ENCODE measurements at regions not wholly inside any gene's neighbourhood (a gene's known extent, or its start where the extent isn't known, plus 50 kb on each side); places are given as distances from the start of the nearest gene placed in this dataset.
A peak's percentile ranks its signal among the peaks of the same experiment; 100 is the strongest.

GRCh38 chr12:111138016-111138415, 217.6 kb upstream of the MYL2 start:
- Histone ChIP-seq H3K36me3 (ENCODE audit: insufficient read depth, low read length) (no peaks in the 10 kb centered on the region), H3K9ac (ENCODE audit: low read length) (no peak overlapping the region), H3K9me3 (ENCODE audit: low read length) (peaks cover 5% of the 10 kb centered on the region), H3K4me3 (ENCODE audit: low read length) (no peak overlapping the region), H3K9me2 (ENCODE audit: insufficient read depth, low read length) (no peaks in the 10 kb centered on the region), H3K27me3 (ENCODE audit: insufficient read depth, low read depth, low read length) (no peaks in the 10 kb centered on the region), H2AFZ (ENCODE audit: low read depth, low read length) (no peak overlapping the region), H3K27ac (ENCODE audit: low read length) (no peak overlapping the region), H3F3A (ENCODE audit: insufficient read depth, low read length, poor library complexity, severe bottlenecking) (no peaks in the 10 kb centered on the region), H4K20me1 (ENCODE audit: insufficient read depth) (no peaks in the 10 kb centered on the region), H3K79me2 (replicated peaks; ENCODE audit: insufficient read depth, low read length) (no peaks in the 10 kb centered on the region), H3K4me2 (ENCODE audit: low read length) (no peak overlapping the region)
- TF ChIP-seq CTCF (IDR thresholded peaks at IDR 0.05; ENCODE audit: poor library complexity, severe bottlenecking) = peak; percentile 50
- TF ChIP-seq RAD21 (conservative IDR thresholded peaks at IDR 0.05) = peak; percentile 52
- no peak for TF ChIP-seq REST (IDR thresholded peaks at IDR 0.05; ENCODE audit: borderline replicate concordance)
- TF ChIP-seq TAF1 (IDR thresholded peaks at IDR 0.05; ENCODE audit: low read depth) = no peak
- TF ChIP-seq SMC3 (conservative IDR thresholded peaks at IDR 0.05; ENCODE audit: poor library complexity) = peak; percentile 60

GRCh38 chr12:111135293-111135832, 215.0 kb upstream of the MYL2 start:
- no peak overlapping the region for H3K4me3 ChIP-seq (ENCODE audit: low read length)
- no peak overlapping the region for H3K27ac ChIP-seq (ENCODE audit: low read length)
- no peaks in the 10 kb centered on the region for H3F3A ChIP-seq (ENCODE audit: insufficient read depth, low read length, poor library complexity, severe bottlenecking)
- no peaks in the 10 kb centered on the region for H3K36me3 ChIP-seq (ENCODE audit: insufficient read depth, low read length)
- H4K20me1 ChIP-seq (ENCODE audit: insufficient read depth) = no peaks in the 10 kb centered on the region
- TF ChIP-seq SMC3 (conservative IDR thresholded peaks at IDR 0.05; ENCODE audit: poor library complexity) (no peak), RAD21 (conservative IDR thresholded peaks at IDR 0.05) (no peak), EZH2 (IDR thresholded peaks at IDR 0.05; ENCODE audit: borderline replicate concordance, insufficient read depth, low read length, poor library complexity, severe bottlenecking) (no peak), MXI1 (conservative IDR thresholded peaks at IDR 0.05; ENCODE audit: poor library complexity, severe bottlenecking) (no peak), POLR2AphosphoS5 (IDR thresholded peaks at IDR 0.05) (no peak), REST (IDR thresholded peaks at IDR 0.05; ENCODE audit: borderline replicate concordance) (no peak), EP300 (conservative IDR thresholded peaks at IDR 0.05; ENCODE audit: poor library complexity, severe bottlenecking) (no peak), CTCF (IDR thresholded peaks at IDR 0.05; ENCODE audit: poor library complexity, severe bottlenecking) (no peak), TAF1 (IDR thresholded peaks at IDR 0.05; ENCODE audit: low read depth) (no peak)
- H3K27me3 ChIP-seq (ENCODE audit: insufficient read depth, low read depth, low read length) = no peaks in the 10 kb centered on the region
- H3K9me3 ChIP-seq (ENCODE audit: low read length) = peaks cover 5% of the 10 kb centered on the region
- no peaks in the 10 kb centered on the region for H3K79me2 ChIP-seq (replicated peaks; ENCODE audit: insufficient read depth, low read length)
- no peaks in the 10 kb centered on the region for H3K9me2 ChIP-seq (ENCODE audit: insufficient read depth, low read length)
- H3K9ac ChIP-seq (ENCODE audit: low read length) = no peak overlapping the region
- no peak overlapping the region for H2AFZ ChIP-seq (ENCODE audit: low read depth, low read length)
- no peak overlapping the region for H3K4me2 ChIP-seq (ENCODE audit: low read length)
